Caki2 (cell line): ENCODE measurements at regions not wholly inside any gene's neighbourhood (a gene's known extent, or its start where the extent isn't known, plus 50 kb on each side); places are given as distances from the start of the nearest gene placed in this dataset.

ENCODE experiments used
- DNase-seq: peaks from one replicate; pipeline ENCODE4 v3.0.0-alpha.2; 2015; ENCODE audit warnings: low read depth
- in situ Hi-C: cut with HindIII; loops from 2 replicates; pipeline ENCODE4 v1.10.0; 2016; ENCODE audit warnings: low sequenced_read_pairs, low pct_unique_long_range_greater_than_20kb, mixed read lengths

GRCh38 chr13:75231235-75231634 lies 250.7 kb downstream of the TBC1D4 start:
- no peak for DNase-seq
- in situ Hi-C loops, result no loop called here

DNA sequence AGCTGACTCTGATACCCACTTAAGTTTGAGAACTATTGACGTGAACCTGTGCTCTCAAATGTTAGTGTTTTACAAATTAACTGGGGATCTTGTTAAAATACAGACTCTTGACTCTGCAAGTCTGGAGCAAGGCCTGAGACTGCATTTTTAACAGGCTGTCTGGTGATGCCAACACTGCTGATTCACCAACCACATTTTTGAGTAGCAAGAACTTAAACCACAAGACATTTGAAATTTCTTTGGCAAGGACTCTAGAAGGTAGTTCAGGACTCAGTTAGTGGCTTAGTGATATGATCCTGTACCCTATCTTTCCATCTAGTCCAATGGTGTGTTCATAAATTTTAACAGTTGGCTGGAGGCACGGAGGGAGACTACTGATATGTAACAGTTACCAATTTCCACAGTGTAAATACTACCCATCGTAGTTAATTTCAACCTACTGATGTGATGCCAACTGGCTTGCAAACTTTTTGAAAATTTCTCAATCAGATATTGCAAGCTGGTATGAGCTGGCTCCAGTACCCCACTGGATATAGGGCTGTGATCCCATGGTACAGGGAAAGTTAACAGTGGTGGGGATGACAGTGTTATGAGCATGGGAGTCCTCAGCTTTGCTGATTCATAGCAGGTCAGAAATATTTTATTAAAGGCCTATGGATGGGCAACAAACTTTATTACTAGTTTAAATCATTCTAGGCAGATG lies 255.1 kb downstream of the TBC1D4 start:
- in situ Hi-C loops, result no loop called here
- peak; percentile 42 for DNase-seq

DNA sequence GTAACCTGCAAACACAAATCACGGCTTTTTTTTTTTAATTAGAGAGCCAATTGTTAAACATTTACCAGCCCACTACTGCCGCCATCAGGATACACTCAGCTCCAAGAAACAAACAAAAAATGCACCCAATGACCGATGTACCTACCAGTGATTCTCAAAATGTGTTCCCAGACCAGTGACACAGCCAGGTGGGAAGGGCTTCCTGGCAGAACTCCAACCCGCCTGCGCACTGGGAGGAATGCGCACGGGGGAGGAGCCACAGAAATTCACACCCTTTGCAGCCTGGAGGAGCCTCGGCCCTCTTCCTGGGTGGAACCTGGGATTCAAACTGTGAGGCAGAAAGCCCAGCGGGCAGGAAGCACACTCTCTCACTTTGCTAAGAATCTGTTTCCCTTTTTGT lies 255.9 kb downstream of the TBC1D4 start:
- in situ Hi-C loops, result no loop called here

DNA sequence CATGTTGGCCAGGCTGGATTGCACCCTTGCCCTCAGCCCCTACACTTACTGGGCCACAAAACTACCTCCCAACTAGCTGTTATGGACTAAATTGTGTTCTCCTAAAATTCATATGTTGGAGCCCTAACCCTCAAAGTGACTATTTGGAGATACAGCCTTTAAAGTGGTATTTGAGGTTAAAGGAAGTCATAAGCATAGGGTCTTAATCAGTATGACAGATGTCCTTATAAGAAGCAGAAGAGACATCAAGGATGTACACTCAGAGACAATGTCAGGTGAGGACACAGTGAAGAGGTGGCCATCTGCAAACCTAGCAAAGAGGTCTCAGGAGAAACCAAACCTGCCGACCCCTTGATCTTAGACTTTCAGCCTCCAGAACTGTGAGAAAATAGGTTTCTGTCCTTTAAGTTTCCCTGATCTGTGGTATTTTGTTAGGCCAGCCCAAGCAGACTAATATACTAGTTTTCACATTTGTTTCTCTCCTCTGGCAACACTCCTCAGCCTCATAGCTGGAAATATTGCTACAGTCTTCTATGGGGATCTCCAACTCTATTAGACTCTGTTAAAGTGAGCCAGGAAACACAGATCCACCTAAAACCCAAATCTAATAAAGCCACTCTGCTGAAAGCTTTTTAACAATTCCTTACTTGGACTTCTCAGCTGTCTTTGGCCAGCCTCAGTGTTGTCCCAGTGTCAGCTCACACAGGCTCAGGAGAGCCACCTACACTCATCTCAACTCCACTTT lies 256.5 kb downstream of the TBC1D4 start:
- in situ Hi-C loops, result no loop called here
- no peak for DNase-seq

More for the DNA sequence above, 255.9 kb downstream of the TBC1D4 start:
- peak; percentile 70 for DNase-seq

GRCh38 chr13:75224053-75224742 lies 257.8 kb downstream of the TBC1D4 start:
- in situ Hi-C loops, result no loop called here
- no peak for DNase-seq

- no peak for DNase-seq
- in situ Hi-C loops, result no loop called here
These were observed 259.9 kb downstream of the TBC1D4 start for GRCh38 chr13:75222031-75222430.

GRCh38 chr13:75220861-75221260 lies 261.1 kb downstream of the TBC1D4 start:
- DNase-seq, result no peak
- in situ Hi-C loops, result no loop called here

DNA sequence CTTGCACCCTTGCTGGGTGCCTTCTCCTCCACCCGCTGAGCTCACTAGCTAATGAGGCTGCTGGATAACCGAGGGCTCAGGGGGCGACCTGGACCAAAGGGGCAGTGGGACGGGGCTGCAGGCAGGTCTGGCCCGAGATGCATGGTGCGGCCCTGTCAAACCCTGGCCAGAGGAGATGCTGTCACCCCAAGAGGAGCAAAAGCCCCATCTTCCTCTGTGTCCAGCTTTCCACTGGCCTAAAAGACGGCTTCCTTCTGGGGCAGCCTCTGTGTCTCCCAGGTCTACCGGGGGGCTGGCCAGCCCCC lies 261.8 kb downstream of the TBC1D4 start:
- in situ Hi-C loops, result no loop called here
- DNase-seq, result no peak

DNA sequence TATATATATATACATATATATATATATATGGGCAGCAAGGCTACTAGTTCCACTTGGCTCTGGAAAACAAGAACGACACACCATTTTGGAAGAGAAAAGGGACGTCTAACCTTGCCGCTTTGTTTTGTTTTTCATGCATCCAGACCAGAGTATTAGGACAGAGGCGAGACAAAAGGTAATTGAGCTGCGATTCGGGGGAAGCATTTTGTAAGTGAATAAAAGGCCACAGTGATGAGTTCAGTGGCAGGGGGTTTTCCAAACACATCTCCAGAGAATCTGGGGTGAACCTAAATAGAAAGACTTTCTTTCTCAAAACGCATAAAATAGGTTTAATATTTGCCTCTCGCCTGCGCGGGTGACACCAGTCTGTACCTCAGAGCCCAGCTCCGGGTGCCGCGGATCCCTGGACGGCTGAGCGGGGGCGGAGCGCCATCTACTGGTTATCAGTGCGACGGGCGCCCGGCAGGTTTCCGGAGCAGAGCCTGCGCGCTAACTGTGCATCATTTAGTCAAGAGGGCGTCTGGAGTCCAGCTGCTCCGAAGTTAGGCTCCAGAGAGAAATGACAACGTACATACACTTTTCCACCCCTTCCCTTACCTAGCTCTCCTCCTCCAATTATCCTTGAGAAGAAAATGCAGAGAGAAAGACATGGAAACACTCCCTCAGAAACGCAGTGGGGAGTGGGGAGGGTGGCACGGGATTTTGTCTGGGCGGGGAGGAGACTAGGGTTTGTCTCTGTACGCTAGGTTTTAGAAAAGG lies 262.3 kb downstream of the TBC1D4 start:
- DNase-seq, result peak; percentile 53
- in situ Hi-C loops, result no loop called here

DNA sequence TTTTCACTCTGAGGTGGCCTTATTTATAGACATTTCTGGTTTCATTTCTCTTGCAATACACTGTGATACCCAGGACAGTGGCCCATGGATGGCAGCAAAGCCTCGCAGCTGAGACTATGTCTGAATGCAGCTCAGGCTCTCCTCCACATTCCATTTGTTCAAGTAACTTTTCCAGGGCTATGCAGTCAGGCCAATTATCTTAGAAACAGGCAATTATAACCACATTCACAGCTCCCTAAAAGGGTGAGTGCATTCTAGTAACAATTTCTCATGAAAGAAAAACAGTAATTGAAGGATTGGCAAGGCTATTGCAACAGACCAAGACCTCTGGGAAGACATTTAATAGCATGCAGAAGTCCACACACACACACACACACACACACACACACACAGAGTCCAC lies 264.0 kb downstream of the TBC1D4 start:
- in situ Hi-C loops, result no loop called here
- DNase-seq, result peak; percentile 13

DNA sequence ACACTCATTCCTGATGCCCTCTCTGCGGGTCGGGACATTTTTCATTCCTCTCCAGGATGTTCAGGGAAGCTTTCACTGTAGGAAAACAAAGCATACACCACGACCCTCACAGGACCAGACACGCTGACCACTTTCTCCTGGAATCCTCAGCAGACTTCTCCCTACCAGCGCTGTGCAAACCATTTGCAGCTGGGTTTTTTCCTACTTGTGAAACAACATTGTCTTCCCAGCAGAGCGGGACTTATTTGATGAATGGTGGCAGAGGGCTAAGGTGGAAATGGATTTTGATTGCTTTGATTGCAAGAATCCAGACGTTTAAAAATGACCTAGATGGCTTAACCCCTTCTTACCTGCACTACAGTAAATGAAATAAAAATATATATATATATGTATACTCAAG lies 265.9 kb downstream of the TBC1D4 start:
- in situ Hi-C loops, result no loop called here
- no peak for DNase-seq

DNA sequence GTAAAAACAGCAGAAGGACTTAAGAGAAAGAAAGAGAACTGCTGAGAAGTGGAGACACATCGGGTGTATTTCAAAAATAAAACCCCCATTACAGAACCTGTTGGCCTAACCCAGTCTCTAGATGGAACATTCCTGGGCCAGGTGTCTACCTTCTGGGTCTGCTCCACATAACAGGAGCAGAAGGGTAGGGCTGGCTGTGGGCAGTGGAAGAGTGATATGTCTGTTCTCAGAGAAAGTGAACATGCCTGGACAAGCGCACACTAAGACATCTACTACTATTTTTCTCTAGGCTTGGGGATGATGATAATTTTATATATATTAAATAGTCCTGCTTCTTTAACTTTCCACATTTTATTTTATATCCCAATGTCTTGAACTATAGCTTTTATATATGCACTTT lies 267.1 kb downstream of the TBC1D4 start:
- in situ Hi-C loops, result no loop called here
- DNase-seq, result no peak

GRCh38 chr13:75202981-75203380 lies 279.0 kb downstream of the TBC1D4 start:
- in situ Hi-C loops, result no loop called here
- no peak for DNase-seq

DNA sequence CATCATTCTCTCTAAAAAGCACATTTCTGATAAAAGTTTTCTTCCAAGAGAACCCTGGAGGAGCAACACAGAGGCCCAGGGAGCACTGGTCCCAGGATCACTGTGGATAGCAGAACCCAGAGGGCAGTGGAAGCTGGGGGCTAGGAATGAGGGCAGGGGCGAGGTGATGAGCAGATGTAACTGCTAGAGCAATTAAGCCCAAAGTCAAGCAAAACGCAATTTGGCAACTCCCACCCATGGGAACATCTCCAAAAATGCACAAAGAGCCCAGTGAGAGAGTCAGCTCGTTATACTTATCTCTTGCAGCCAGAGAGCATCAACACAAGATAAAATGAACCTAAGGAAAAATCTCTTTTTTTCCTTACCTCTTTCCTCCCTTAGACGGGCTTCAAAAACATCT lies 284.2 kb downstream of the TBC1D4 start:
- in situ Hi-C loops, result no loop called here
- DNase-seq, result no peak

GRCh38 chr13:75196147-75196837 lies 285.7 kb downstream of the TBC1D4 start:
- no peak for DNase-seq

GRCh38 chr13:75195495-75196146 lies 286.3 kb downstream of the TBC1D4 start:
- in situ Hi-C loops, result no loop called here
- DNase-seq, result no peak

More at GRCh38 chr13:75196147-75196837, 285.7 kb downstream of the TBC1D4 start:
- in situ Hi-C loops, result no loop called here

- in situ Hi-C loops, result no loop called here
- no peak for DNase-seq
These were observed 287.1 kb downstream of the TBC1D4 start for GRCh38 chr13:75194717-75195462.
